Thoracic aorta (tissue), 2 donors: ENCODE measurements at regions not wholly inside any gene's neighbourhood (a gene's known extent, or its start where the extent isn't known, plus 50 kb on each side); places are given as distances from the start of the nearest gene placed in this dataset.

ENCODE experiments used
- ATAC-seq: fragments of 150-250 bp; one replicate; pipeline ENCODE4 v1.8.0; 2017; ENCODE audit warnings: low read depth; ENCODE audit not compliant: insufficient number of reproducible peaks, low FRiP score
- DNase-seq: peaks from one replicate; pipeline ENCODE4 v3.0.0-alpha.2; 2020; ENCODE audit warnings: low spot score
- H3K27ac ChIP-seq, 2 donors: fragments of 200-600 bp; sonication (generic); 1 replicate in 1 of 2; 2 replicates in 1 of 2; pipeline ENCODE4 v1.5.1; 2016; ENCODE audit warnings: mild to moderate bottlenecking in 2 of 2, moderate library complexity in 2 of 2
- H3K27me3 ChIP-seq: fragments of 200-600 bp; sonication (generic); replicated peaks from 2 replicates; pipeline ENCODE4 v1.6.0; 2016; ENCODE audit warnings: mild to moderate bottlenecking; ENCODE audit not compliant: insufficient read depth
- H3K36me3 ChIP-seq: fragments of 200-600 bp; sonication (generic); one replicate; pipeline ENCODE4 v1.5.1; 2016
- H3K4me1 ChIP-seq, 2 donors: fragments of 200-600 bp; sonication (generic); 1 replicate in 1 of 2; 2 replicates in 1 of 2; pipeline versions ENCODE4 v1.5.1 to v1.6.0; 2016; ENCODE audit warnings: low read depth in 2 of 2, mild to moderate bottlenecking in 1 of 2; ENCODE audit not compliant: control insufficient read depth in 1 of 2
- H3K4me3 ChIP-seq: fragments of 200-600 bp; sonication (generic); 2 replicates; pipeline ENCODE4 v1.5.1; 2016; ENCODE audit warnings: mild to moderate bottlenecking
- H3K9me3 ChIP-seq: fragments of 200-600 bp; sonication (generic); 2 replicates; pipeline ENCODE4 v1.5.1; 2016
- CTCF ChIP-seq: fragments of 200-600 bp; sonication (generic); IDR thresholded peaks from one replicate; pipeline ENCODE4 v1.5.1; 2019; ENCODE audit warnings: antibody characterized with exemption

- DNase-seq (no peak), ATAC-seq (no peak)
- no peaks in the 10 kb centered on the region for H3K4me1 ChIP-seq
- no peak for TF ChIP-seq CTCF
- H3K36me3 ChIP-seq = no peaks in the 10 kb centered on the region
- H3K4me3 ChIP-seq = no peak overlapping the region
- no peaks in the 10 kb centered on the region for H3K9me3 ChIP-seq
- H3K27me3 ChIP-seq = no peaks in the 10 kb centered on the region
- H3K27ac ChIP-seq = no peak overlapping the region
Measured at GRCh38 chr2:153115141-153115540, 363.4 kb downstream of the RPRM start.

GRCh38 chr2:153110486-153110885, 368.1 kb downstream of the RPRM start:
- no peak for DNase-seq
- H3K27me3 ChIP-seq = no peaks in the 10 kb centered on the region
- H3K4me3 ChIP-seq = no peak overlapping the region
- no peak for ATAC-seq
- H3K27ac ChIP-seq = no peak overlapping the region
- H3K4me1 ChIP-seq = no peaks in the 10 kb centered on the region
- no peaks in the 10 kb centered on the region for H3K9me3 ChIP-seq
- TF ChIP-seq CTCF = no peak
- no peaks in the 10 kb centered on the region for H3K36me3 ChIP-seq

DNA sequence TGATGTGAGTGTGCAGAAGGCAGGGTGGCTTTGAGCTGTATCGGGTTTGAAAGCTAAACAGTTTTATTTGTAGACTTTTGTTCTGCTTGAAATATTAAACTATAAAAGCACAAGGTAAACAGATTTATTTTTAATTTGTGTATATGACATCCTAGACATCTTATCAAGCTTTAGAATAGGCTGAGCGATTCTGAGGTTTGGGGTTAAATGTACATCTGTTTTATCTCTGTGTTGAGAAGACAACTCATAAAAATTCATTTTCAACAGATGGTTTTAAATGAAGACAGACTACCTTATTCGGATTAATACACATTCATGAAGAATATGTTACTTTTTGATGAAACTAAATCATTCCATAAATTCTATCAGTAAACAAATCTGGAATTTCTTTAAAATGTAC, 368.8 kb downstream of the RPRM start:
- Histone ChIP-seq H3K27me3 (no peaks in the 10 kb centered on the region), H3K9me3 (no peaks in the 10 kb centered on the region), H3K4me3 (no peak overlapping the region), H3K36me3 (no peaks in the 10 kb centered on the region), H3K4me1 (no peaks in the 10 kb centered on the region), H3K27ac (no peak overlapping the region)
- DNase-seq (no peak), ATAC-seq (no peak)
- no peak for TF ChIP-seq CTCF

DNA sequence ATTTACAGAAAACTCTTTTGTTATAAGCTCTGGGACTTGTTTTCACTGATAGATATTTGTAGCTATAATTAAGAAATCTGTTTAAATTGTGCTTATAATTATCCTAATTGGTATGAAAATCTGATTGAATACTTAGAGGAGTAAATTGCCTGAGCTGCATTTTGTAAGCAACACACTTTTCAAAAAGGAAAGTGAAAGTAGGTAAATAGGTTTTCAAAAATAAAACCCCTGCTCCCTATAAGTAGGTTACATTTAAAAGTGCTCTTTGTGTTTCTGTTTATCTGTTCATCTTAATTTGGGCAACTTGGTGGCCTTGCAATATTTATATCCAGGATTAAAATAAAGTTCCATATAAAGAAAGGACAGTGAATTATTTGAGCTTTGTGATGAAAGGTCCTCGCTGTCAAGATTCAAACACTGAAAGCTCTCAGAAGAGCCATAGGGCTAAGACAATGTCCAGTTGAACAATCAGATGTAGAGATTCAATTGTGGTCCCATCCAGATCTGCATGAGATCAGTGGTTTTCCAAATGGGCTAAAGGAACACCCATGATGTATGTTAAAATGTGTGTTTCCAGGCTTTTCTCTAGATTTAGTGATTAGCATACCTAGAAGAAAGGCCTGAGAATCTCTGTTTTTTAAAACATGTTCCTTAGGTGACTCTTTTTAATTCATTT, 371.6 kb downstream of the RPRM start:
- H3K4me3 ChIP-seq = no peak overlapping the region
- DNase-seq = no peak
- H3K9me3 ChIP-seq = no peaks in the 10 kb centered on the region
- no peak overlapping the region for H3K27ac ChIP-seq
- no peak for TF ChIP-seq CTCF
- H3K4me1 ChIP-seq = no peaks in the 10 kb centered on the region
- no peak for ATAC-seq
- no peaks in the 10 kb centered on the region for H3K27me3 ChIP-seq
- no peaks in the 10 kb centered on the region for H3K36me3 ChIP-seq

DNA sequence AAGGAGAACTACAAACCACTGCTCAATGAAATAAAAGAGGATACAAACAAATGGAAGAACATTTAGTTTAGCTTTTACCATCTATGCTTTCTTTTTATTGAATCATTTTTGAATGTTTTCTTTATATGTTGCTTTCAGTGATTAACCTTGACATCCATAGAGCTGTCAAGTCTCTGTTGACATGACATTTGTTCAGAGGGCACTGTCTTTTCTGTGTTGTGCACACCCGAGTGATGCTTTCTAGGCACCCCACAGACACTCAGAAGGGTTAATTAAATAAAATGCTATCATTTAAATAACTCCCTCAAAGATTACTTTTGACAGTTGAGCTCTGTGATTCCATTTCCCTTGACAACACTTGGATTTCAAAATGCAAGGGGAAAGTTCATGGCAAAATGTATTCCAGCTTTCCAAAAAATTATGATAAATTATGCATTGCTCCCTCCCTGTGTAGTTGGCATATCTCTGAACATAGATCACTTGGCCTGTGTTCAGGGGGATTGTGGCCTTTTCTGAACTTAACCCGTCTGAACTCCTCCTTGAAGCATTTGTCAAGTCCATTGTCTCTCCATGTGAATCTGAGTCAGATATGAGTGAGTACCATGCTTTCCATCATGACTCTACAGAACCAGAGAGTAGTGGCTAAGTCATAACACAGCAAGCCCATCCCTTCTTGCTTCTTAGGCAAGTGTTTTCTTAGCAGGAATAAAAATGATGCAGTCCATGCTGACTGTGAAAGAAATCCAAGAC, 372.6 kb downstream of the RPRM start:
- Histone ChIP-seq H3K36me3 (no peaks in the 10 kb centered on the region), H3K27me3 (no peaks in the 10 kb centered on the region), H3K27ac (no peak overlapping the region), H3K4me1 (no peaks in the 10 kb centered on the region), H3K4me3 (no peak overlapping the region), H3K9me3 (no peaks in the 10 kb centered on the region)
- TF ChIP-seq CTCF = no peak
- DNase-seq (no peak), ATAC-seq (no peak)
